Activated CD8-positive, alpha-beta memory T cell treated with anti-CD3 and anti-CD28 coated beads for 48 hours (primary cell): ENCODE measurements at regions not wholly inside any gene's neighbourhood (a gene's known extent, or its start where the extent isn't known, plus 50 kb on each side); places are given as distances from the start of the nearest gene placed in this dataset.
"Not testable (repeated sequence)": the region's sequence is repeated elsewhere in the genome, so short reads cannot be mapped to it uniquely, and the experiment has no call there.

ENCODE experiments used
- DNase-seq, 3 experiments: peaks; one replicate each; pipeline ENCODE4 v3.0.0-alpha.2; 2020; ENCODE audit warnings: low read depth in 2 of 3, low spot score in 2 of 3

- DNase-seq, result no peak
Observed at GRCh38 chr1:157272729-157273524, 134.7 kb upstream of the ETV3 start.

- DNase-seq, result no peak
Observed at GRCh38 chr1:157272264-157272663, 134.1 kb upstream of the ETV3 start.

GRCh38 chr1:157270705-157271274 lies 132.6 kb upstream of the ETV3 start:
- DNase-seq, result no peak

- no peak for DNase-seq
Observed at GRCh38 chr1:157269656-157270375, 131.6 kb upstream of the ETV3 start.

- DNase-seq, result no peak
Observed at GRCh38 chr1:157262891-157263290, 124.7 kb upstream of the ETV3 start.

- DNase-seq, result no peak
Observed at GRCh38 chr1:157262422-157262821, 124.2 kb upstream of the ETV3 start.

- not testable (repeated sequence) for DNase-seq
Observed at GRCh38 chr1:157255891-157256290, 117.7 kb upstream of the ETV3 start.

- DNase-seq, result not testable (repeated sequence)
Observed at GRCh38 chr1:157254183-157254582, 116.0 kb upstream of the ETV3 start.

GRCh38 chr1:157252473-157252872 lies 114.3 kb upstream of the ETV3 start:
- DNase-seq, result no peak

GRCh38 chr1:157249739-157250138 lies 111.5 kb upstream of the ETV3 start:
- DNase-seq, result no peak

- no peak for DNase-seq
Observed at GRCh38 chr1:157249326-157249725, 111.1 kb upstream of the ETV3 start.

GRCh38 chr1:157247764-157248049 lies 109.5 kb upstream of the ETV3 start:
- not testable (repeated sequence) for DNase-seq

- no peak for DNase-seq
Observed at GRCh38 chr1:157247005-157247763, 109.0 kb upstream of the ETV3 start.

GRCh38 chr1:157245823-157246222 lies 107.6 kb upstream of the ETV3 start:
- DNase-seq, result no peak

GRCh38 chr1:157241185-157241538 lies 103.0 kb upstream of the ETV3 start:
- DNase-seq, result no peak

GRCh38 chr1:157240495-157241184 lies 102.4 kb upstream of the ETV3 start:
- DNase-seq, result no peak

- no peak for DNase-seq
Observed at GRCh38 chr1:157239936-157240335, 101.7 kb upstream of the ETV3 start.

- no peak for DNase-seq
Observed at GRCh38 chr1:157238585-157238984, 100.4 kb upstream of the ETV3 start.

- no peak for DNase-seq
Observed at GRCh38 chr1:157237981-157238380, 99.8 kb upstream of the ETV3 start.

GRCh38 chr1:157237522-157237921 lies 99.3 kb upstream of the ETV3 start:
- no peak for DNase-seq

GRCh38 chr1:157236072-157236471 lies 97.9 kb upstream of the ETV3 start:
- no peak for DNase-seq
